NCI-H345 (cell line): ENCODE measurements at regions not wholly inside any gene's neighbourhood (a gene's known extent, or its start where the extent isn't known, plus 50 kb on each side); places are given as distances from the start of the nearest gene placed in this dataset.

ENCODE experiments used
- DNase-seq: peaks from one replicate; lab custom pipeline; 2025; lab: John Stamatoyannopoulos, UW

GRCh38 chr17:77379065-77379428 lies 238.3 kb downstream of the SEC14L1 start:
- no peak for DNase-seq

GRCh38 chr17:77379832-77380231 lies 239.1 kb downstream of the SEC14L1 start:
- DNase-seq, result no peak

- no peak for DNase-seq
These were observed 239.8 kb downstream of the SEC14L1 start for GRCh38 chr17:77380395-77381184.

GRCh38 chr17:77381185-77381700 lies 240.5 kb downstream of the SEC14L1 start:
- no peak for DNase-seq

GRCh38 chr17:77381731-77382130 lies 241.0 kb downstream of the SEC14L1 start:
- DNase-seq, result no peak

- peak; percentile 16 for DNase-seq
These were observed 241.7 kb downstream of the SEC14L1 start for GRCh38 chr17:77382356-77382911.

- no peak for DNase-seq
These were observed 242.3 kb downstream of the SEC14L1 start for GRCh38 chr17:77382966-77383612.

GRCh38 chr17:77383613-77384608 lies 243.1 kb downstream of the SEC14L1 start:
- DNase-seq, result no peak

GRCh38 chr17:77385750-77386501 lies 245.2 kb downstream of the SEC14L1 start:
- DNase-seq, result no peak

GRCh38 chr17:77386502-77387192 lies 245.9 kb downstream of the SEC14L1 start:
- DNase-seq, result no peak

- no peak for DNase-seq
These were observed 247.1 kb downstream of the SEC14L1 start for GRCh38 chr17:77387891-77388290.

GRCh38 chr17:77388384-77389306 lies 247.9 kb downstream of the SEC14L1 start:
- no peak for DNase-seq

- no peak for DNase-seq
These were observed 250.1 kb downstream of the SEC14L1 start for GRCh38 chr17:77390870-77391269.

- no peak for DNase-seq
These were observed 251.1 kb downstream of the SEC14L1 start for GRCh38 chr17:77391668-77392375.

GRCh38 chr17:77392376-77393273 lies 251.9 kb downstream of the SEC14L1 start:
- DNase-seq, result no peak

GRCh38 chr17:77393274-77393600 lies 252.5 kb downstream of the SEC14L1 start:
- DNase-seq, result no peak

GRCh38 chr17:77393867-77394539 lies 253.2 kb downstream of the SEC14L1 start:
- no peak for DNase-seq
